ENCODE measurements at regions not wholly inside any gene's neighbourhood (a gene's known extent, or its start where the extent isn't known, plus 50 kb on each side); places are given as distances from the start of the nearest gene placed in this dataset.

DNA sequence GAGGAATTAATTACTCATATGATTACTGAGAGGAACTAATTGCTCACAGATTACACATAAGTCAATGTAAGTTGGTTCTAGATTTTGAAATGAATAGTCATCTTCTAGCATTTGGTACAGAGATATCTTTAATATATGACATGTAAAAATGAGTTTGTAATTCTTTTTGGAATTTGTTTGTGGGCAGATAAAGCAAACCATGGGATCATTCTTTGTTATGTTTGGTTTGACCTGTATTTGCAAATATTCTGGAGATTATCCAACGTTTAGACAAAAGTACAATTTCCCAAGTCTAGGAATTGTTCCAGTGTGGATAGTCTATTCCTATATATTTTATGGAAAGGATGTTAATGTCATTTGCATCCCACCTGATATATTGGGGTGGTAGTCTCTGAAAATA is 309.6 kb upstream of the EDNRB start:
- no peak for DNase-seq (ENCODE audit: low spot score)

DNA sequence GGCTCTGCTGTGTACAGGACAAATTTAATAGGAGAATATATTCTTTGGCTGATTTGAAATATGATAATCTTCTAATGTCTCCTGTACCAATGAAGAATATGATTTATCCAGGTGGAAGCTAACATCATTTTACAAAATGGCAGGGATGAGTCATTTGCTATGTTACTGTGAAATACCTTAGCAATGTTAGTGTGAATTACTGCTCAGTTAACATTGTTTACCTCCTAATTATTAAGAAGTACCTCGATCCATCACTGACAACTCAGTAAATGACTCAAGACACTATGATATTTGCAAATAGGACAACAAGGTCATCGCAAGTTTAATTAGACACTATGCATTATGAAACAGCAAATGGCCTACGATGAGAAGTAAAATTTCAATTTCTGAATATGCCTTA is 309.1 kb upstream of the EDNRB start:
- DNase-seq (ENCODE audit: low spot score): no peak

DNA sequence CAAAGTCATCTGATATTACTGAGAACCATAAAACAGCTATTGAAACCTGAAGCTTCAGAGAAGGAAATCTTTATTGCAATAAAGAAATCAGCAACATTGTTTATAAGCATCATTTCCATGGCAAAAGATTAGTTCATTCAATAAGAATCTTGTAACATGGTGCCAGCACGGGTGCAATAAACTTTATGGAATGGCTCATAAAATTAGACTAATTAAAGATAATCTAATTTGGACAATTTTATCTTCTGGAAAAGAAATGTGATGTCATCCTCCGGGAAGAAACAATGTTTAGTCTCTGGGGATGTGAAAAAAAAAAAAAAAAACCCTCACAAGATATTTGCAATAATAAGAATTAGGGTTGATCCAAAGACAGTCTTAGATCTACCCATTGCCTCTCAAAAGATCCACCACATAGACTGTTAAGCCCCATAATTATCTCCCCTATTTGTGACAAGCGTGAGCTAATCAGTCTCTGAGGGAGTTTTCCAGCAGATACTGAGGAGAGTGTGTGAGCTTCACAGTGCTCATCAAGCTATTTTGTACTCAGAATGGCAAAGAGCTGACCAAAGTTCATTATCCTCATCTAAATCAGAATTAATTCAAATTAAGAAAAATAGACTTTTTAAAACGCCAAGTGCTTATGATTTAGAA is 297.0 kb upstream of the EDNRB start:
- no peak for DNase-seq (ENCODE audit: low spot score)

GRCh38 chr13:78201411-78201810 is 282.8 kb upstream of the EDNRB start:
- no peak for DNase-seq (ENCODE audit: low spot score)

DNA sequence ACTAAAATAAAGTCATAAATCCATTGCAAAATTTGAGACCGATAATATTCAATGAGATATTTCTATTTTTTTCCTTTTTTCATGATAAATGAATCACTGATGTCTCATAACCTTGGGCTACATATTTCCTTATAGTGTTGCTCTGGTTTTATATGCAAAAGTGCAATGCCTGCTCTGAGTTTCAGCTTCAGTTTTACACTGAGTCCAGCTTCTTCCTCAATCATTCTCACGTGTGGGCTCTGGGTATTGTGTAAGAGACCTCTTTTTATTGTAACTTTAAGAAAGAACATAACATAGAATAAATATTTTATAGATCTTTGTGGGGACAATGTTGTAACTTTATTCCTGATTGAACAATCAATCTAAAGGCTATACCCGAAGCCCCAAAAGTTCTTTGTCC is 280.2 kb upstream of the EDNRB start:
- DNase-seq (ENCODE audit: low spot score): no peak

DNA sequence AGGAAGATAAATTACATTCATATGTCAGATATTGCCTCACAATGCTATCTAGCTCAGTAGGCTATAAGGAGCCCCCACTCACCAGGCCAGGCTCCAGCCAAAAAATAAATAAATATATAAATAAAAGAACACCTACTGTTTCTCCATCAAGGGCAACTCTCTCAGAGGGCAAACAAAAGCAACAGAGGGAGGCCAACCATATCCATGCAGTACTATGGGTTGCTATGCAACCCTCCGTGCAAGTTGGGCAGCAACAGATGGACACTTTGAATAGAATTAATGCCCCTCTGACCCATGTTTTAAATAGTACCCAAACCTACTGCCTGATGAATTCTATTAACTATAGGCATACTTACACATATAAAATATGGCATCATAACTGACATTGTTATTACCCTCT is 279.8 kb upstream of the EDNRB start:
- peak; percentile 21 for DNase-seq (ENCODE audit: low spot score)

DNA sequence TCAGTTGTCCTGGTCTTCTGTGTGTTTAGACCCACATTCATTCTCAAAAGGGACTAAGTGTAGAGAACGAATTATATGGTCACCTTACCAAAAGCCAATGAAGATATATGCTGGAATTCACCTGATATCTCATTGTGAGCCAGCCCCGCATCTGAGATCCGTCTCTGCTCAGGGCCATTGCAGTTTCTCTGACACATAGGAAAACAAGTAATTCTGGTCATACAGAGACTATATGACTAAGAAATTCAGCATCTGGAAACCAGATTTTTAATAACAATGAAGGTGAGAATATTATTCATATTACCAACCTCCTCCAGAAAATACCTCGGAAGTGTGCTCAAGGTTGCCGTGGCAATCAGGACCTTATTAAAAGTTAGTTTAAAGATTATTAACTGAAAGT is 278.6 kb upstream of the EDNRB start:
- no peak for DNase-seq (ENCODE audit: low spot score)

GRCh38 chr13:78194904-78195639 is 276.4 kb upstream of the EDNRB start:
- no peak for DNase-seq (ENCODE audit: low spot score)

DNA sequence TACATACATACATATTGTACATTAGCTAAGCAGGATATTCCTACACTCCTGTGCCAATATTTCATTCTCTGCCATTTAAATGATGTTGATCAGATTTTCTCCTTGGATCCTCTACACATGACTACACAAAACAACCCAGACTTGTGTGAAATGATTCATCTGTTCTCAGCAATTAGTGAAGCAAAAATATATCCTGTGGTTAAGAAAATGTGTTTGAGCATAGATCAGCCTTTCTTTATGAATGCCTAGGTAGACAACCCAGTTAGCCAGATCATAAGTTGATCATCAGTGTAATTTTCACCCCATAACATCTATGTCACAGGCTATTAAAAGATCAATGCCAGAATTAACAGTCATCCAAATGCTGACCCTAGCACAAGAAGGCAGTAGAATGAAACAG is 275.2 kb upstream of the EDNRB start:
- DNase-seq (ENCODE audit: low spot score): no peak

DNA sequence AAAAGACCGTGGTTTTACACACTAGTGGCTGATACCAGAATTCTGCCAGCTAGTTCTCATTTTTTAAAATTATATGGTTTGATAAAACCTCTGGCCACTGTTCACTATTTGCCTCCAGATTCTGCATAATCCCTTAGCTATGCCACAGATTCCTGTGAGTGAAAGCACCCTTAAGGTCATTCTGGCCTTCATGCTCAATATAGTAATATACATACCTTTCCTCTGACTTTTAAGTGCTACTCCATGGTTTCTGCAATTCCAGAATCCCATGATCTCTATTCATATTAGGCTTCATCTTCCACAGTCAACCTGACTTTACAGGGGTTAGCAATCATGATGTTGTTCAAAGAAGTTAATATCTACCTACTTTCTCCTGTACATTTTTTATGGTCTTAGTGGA is 274.1 kb upstream of the EDNRB start:
- DNase-seq (ENCODE audit: low spot score): no peak

GRCh38 chr13:78190296-78190695 is 271.7 kb upstream of the EDNRB start:
- DNase-seq (ENCODE audit: low spot score): no peak

GRCh38 chr13:78187781-78188180 is 269.1 kb upstream of the EDNRB start:
- no peak for DNase-seq (ENCODE audit: low spot score)

GRCh38 chr13:78185700-78186099 is 267.1 kb upstream of the EDNRB start:
- DNase-seq (ENCODE audit: low spot score): no peak

GRCh38 chr13:78183732-78184131 is 265.1 kb upstream of the EDNRB start:
- DNase-seq (ENCODE audit: low spot score): no peak

- no peak for DNase-seq (ENCODE audit: low spot score)
Observed at GRCh38 chr13:78182813-78183212, 264.2 kb upstream of the EDNRB start.

DNA sequence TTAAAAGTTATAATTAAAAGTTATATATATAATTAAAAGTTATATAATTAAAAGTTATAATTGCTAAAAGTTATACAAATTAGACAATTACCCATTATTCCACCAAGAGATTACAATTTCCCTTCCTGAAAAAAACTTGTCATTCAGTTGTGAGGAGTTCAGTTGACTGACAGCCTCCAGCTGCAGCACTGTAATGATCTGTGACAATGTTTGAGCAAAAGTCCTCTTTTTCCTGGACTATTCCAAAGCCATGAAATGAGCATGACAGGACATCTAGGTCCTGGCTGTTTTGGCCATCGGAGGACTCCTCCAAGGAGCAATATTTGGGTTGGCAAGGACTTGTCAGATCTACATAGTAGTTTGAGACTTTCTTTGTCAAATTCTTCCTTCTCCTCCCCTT is 258.7 kb upstream of the EDNRB start:
- DNase-seq (ENCODE audit: low spot score): no peak

GRCh38 chr13:78176880-78177279 is 258.2 kb upstream of the EDNRB start:
- no peak for DNase-seq (ENCODE audit: low spot score)

- no peak for DNase-seq (ENCODE audit: low spot score)
Observed at GRCh38 chr13:78169386-78169785, 250.8 kb upstream of the EDNRB start.

- no peak for DNase-seq (ENCODE audit: low spot score)
Observed at GRCh38 chr13:78168981-78169380, 250.3 kb upstream of the EDNRB start.

- DNase-seq (ENCODE audit: low spot score): no peak
Observed at GRCh38 chr13:78161266-78161665, 242.6 kb upstream of the EDNRB start.

GRCh38 chr13:78160793-78161192 is 242.2 kb upstream of the EDNRB start:
- DNase-seq (ENCODE audit: low spot score): no peak

DNA sequence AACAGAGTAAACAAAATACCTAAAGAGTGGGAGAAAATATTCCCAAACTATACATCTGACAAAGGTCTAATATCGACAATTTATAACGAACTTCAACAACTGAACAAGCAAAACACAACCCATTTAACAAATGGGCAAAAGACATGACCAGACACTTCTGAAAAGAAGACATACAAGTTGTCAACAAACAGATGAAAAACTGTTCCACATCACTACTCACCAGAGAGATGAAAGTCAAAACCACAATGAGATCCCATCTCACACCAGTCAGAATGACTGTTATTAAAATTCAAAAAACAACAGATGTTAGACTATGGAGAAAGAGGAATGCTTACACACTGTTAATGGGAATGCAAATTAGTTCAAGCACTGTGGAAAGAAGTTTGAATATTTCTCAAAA is 233.8 kb upstream of the EDNRB start:
- DNase-seq (ENCODE audit: low spot score): no peak

DNA sequence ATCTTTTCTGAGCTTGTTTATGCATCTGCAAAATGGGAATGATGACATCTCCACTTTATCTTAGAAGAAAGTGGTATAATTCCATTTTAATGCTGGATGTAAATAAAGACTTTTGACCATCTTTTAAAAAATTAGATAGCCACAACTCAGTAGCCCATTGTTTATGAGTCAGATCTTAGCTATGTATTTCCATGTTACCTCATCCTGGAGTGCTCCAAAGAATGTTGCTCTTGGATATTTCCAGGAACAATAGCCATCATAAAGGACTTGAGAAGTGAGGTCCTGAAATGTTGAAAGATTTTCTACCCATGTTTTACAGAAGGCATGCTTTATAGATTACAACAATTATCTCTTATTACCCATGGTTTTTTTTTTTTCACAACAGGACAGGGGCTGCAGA is 229.3 kb upstream of the EDNRB start:
- no peak for DNase-seq (ENCODE audit: low spot score)

DNA sequence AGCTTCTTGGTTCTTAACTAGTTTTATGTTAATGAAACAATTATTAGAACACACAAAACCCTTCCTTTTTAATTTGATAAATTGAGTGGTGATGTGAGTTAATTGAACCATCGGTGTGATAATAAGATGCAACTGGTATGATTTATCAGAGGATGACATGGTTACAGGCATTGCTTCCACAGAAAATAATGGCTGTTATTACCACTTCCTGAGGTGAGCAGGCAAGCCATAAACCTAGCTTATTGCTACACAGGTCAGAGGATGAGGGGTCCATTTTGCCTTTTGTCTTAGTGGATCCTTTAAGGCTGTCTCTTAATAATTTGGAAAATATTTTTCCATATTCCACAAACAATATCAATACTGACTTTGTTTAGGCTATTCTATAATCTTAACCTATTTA is 226.6 kb upstream of the EDNRB start:
- DNase-seq (ENCODE audit: low spot score): no peak

Measured in Ammon's horn (tissue), 1 donor.